ENCODE measurements at regions not wholly inside any gene's neighbourhood (a gene's known extent, or its start where the extent isn't known, plus 50 kb on each side); places are given as distances from the start of the nearest gene placed in this dataset.
"Not testable (repeated sequence)": the region's sequence is repeated elsewhere in the genome, so short reads cannot be mapped to it uniquely, and the experiment has no call there.

DNA sequence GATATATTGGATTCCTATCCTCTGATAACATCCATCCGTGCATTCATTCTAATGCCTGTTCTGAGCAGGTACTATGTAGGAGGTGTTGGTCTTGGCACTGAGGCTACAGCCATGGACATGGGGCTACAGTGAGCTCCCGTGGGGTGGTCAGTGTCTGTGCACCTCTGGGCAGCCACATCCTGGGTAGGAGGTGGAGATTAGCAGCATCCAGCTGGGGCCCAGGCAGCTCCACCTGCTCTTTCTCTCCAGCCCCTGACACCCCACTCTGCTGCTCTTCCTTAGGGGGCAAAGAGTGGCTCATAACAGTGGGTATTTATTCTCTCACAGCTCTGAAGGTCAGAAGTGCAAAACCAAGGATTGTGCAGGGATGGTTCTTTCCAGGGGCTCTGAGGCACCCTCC, 292.0 kb upstream of the SFSWAP start:
- DNase-seq (ENCODE audit: low spot score): no peak

GRCh38 chr12:131420867-131421447, 289.9 kb upstream of the SFSWAP start:
- DNase-seq (ENCODE audit: low spot score): no peak

GRCh38 chr12:131421509-131422186, 289.2 kb upstream of the SFSWAP start:
- no peak for DNase-seq (ENCODE audit: low spot score)

GRCh38 chr12:131422187-131422520, 288.7 kb upstream of the SFSWAP start:
- DNase-seq (ENCODE audit: low spot score): no peak

GRCh38 chr12:131422744-131423143, 288.1 kb upstream of the SFSWAP start:
- no peak for DNase-seq (ENCODE audit: low spot score)

- DNase-seq (ENCODE audit: low spot score): no peak
Observed at GRCh38 chr12:131424270-131424669, 286.6 kb upstream of the SFSWAP start.

GRCh38 chr12:131425112-131426075, 285.5 kb upstream of the SFSWAP start:
- no peak for DNase-seq (ENCODE audit: low spot score)

- DNase-seq (ENCODE audit: low spot score): no peak
Observed at GRCh38 chr12:131428091-131428685, 282.7 kb upstream of the SFSWAP start.

DNA sequence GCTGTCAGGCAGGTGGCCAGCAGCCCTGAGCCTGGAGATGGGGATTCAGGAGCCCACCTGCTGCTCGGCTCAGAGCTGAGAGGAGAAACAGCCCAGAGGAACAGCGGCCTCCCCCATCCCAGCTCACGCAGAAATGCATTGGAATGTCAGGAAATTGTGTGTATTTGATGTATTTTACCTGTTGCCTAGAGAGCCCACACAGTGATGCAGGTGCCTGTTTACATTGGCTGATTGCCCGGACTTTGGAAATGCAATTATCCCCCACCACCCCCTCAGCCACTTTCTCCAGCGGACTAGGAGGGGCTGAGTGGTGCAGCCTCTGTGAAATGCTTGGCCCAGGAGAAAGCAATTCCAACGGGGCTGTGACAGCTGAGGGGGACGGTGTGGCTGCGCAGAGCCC, 281.7 kb upstream of the SFSWAP start:
- not testable (repeated sequence) for DNase-seq (ENCODE audit: low spot score)

GRCh38 chr12:131429697-131430096, 281.2 kb upstream of the SFSWAP start:
- DNase-seq (ENCODE audit: low spot score): not testable (repeated sequence)

- no peak for DNase-seq (ENCODE audit: low spot score)
Observed at GRCh38 chr12:131430158-131430742, 280.6 kb upstream of the SFSWAP start.

GRCh38 chr12:131431126-131431655, 279.7 kb upstream of the SFSWAP start:
- not testable (repeated sequence) for DNase-seq (ENCODE audit: low spot score)

- no peak for DNase-seq (ENCODE audit: low spot score)
Observed at GRCh38 chr12:131432532-131433260, 278.2 kb upstream of the SFSWAP start.

GRCh38 chr12:131434208-131435125, 276.4 kb upstream of the SFSWAP start:
- no peak for DNase-seq (ENCODE audit: low spot score)

GRCh38 chr12:131436922-131437705, 273.8 kb upstream of the SFSWAP start:
- DNase-seq (ENCODE audit: low spot score): no peak

- no peak for DNase-seq (ENCODE audit: low spot score)
Observed at GRCh38 chr12:131437706-131438492, 273.0 kb upstream of the SFSWAP start.

DNA sequence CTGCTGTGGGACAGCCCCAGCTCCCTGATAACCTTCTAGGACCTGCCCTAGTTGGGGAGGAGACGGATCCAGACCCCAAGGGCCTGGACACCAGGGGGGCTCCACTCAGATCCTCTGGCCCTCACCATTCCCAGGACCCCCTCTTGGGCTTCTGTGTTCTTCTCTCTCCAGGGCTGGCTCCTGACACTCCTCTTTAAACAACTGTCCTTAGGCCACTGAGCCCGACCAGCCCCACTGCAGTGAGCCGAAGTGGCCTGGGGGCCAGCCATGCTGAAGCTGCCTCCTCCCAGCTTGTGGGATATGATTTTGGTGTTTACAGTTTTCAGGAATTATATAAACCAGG, 272.4 kb upstream of the SFSWAP start:
- DNase-seq (ENCODE audit: low spot score): not testable (repeated sequence)

- DNase-seq (ENCODE audit: low spot score): no peak
Observed at GRCh38 chr12:131438881-131439280, 272.0 kb upstream of the SFSWAP start.

- DNase-seq (ENCODE audit: low spot score): not testable (repeated sequence)
Observed at GRCh38 chr12:131439752-131440151, 271.1 kb upstream of the SFSWAP start.
